ENCODE measurements at regions not wholly inside any gene's neighbourhood (a gene's known extent, or its start where the extent isn't known, plus 50 kb on each side); places are given as distances from the start of the nearest gene placed in this dataset.

GRCh38 chr6:159460476-159460875 is 232.6 kb downstream of the SOD2 start (continued):
- TF ChIP-seq SRSF3 (IDR thresholded peaks at IDR 0.05; ENCODE audit: insufficient read depth, low read length) (no peak), ZNF778 (CRISPR knock-in tag; IDR thresholded peaks at IDR 0.05) (no peak), ZNF780A (CRISPR knock-in tag; IDR thresholded peaks at IDR 0.05) (no peak), PTTG1 (tag; IDR thresholded peaks at IDR 0.05; ENCODE audit: low read depth) (no peak)
- TF ChIP-seq, protein P1, sequence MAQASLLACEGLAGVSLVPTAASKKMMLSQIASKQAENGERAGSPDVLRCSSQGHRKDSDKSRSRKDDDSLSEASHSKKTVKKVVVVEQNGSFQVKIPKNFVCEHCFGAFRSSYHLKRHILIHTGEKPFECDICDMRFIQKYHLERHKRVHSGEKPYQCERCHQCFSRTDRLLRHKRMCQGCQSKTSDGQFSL (CRISPR knock-in tag; IDR thresholded peaks at IDR 0.05) = no peak
- TF ChIP-seq, protein P1 (tag; IDR thresholded peaks at IDR 0.05) = no peak

GRCh38 chr6:159456349-159456748 is 236.7 kb downstream of the SOD2 start:
- ChIA-PET CTCF (ENCODE audit: low intra/inter-chr PET ratio) (no interaction called here), POLR2A (no interaction called here)
- Histone ChIP-seq H3K9me1 (ENCODE audit: control insufficient read depth, insufficient read depth, low read length) (no peaks in the 10 kb centered on the region), H3K27me3 (ENCODE audit: control insufficient read depth in 2 of 2, insufficient read depth in 2 of 2, low read length in 2 of 2) (peaks cover 0 to 6% of the 10 kb centered on the region in 2 experiments; a peak in 1 of 5 replicates), H3K9ac (ENCODE audit: insufficient read depth in 1 of 2, low read depth in 2 of 2, low read length in 2 of 2) (no peak overlapping the region), H3K36me3 (ENCODE audit: control insufficient read depth, insufficient read depth, low read length) (no peaks in the 10 kb centered on the region), H3K79me2 (ENCODE audit: control insufficient read depth, insufficient read depth, low read length) (no peaks in the 10 kb centered on the region), H4K20me1 (replicated peaks; ENCODE audit: control insufficient read depth, insufficient read depth, low read length) (0 out of 2 replicates have a peak, but pooled peaks cover 5% of the 10 kb centered on the region), H3K4me3 (no peak overlapping the region), H3K4me2 (ENCODE audit: insufficient read depth, low read length) (no peak overlapping the region), H2AFZ (ENCODE audit: low read depth, low read length) (no peak overlapping the region), H3K9me3 (replicated peaks; ENCODE audit: control insufficient read depth, insufficient read depth, low read depth, low read length) (no peaks in the 10 kb centered on the region), H3K27ac (ENCODE audit: extremely low read depth, low read depth, low read length) (no peak overlapping the region), H3K4me1 (replicated peaks in 1 of 2; ENCODE audit: control insufficient read depth in 2 of 2, insufficient read depth in 2 of 2, low read length in 2 of 2) (no peaks in the 10 kb centered on the region)
- no TSS peak for BruUV-seq (replicated peaks)
- no peak for TF ChIP-seq STAG1 (CRISPR knock-in tag; IDR thresholded peaks at IDR 0.05; ENCODE audit: borderline replicate concordance)
- TF ChIP-seq SPI1 (IDR thresholded peaks at IDR 0.05; ENCODE audit: borderline replicate concordance, low read depth, low read length) = no peak
- TF ChIP-seq HMG20B (CRISPR knock-in tag; IDR thresholded peaks at IDR 0.05) = no peak
- no peak for TF ChIP-seq ZBTB2 (IDR thresholded peaks at IDR 0.05)
- no peak for TF ChIP-seq PHF8 (IDR thresholded peaks at IDR 0.05; ENCODE audit: borderline replicate concordance, low read length)
- TF ChIP-seq SMARCA5 (IDR thresholded peaks at IDR 0.05) = no peak
- TF ChIP-seq NFRKB (IDR thresholded peaks at IDR 0.05; ENCODE audit: low read depth) = no peak
- TF ChIP-seq L3MBTL2 (IDR thresholded peaks at IDR 0.05) = no peak
- TF ChIP-seq ATF1 (CRISPR knock-in tag; IDR thresholded peaks at IDR 0.05) = no peak
- no peak for TF ChIP-seq ATF1 (tag; IDR thresholded peaks at IDR 0.05)
- FAIRE-seq (no peak), DNase-seq (ENCODE audit: extremely low read depth in 1 of 4, low spot score in 3 of 4) (no peak), ATAC-seq (no peak)
- 0% methylated on average over 2 of the region's 2 CpGs for WGBS (ENCODE audit: insufficient coverage, low coverage, missing lambda C conversion rate)
- in situ Hi-C loops (cut with MboI) = no loop called here
- intact Hi-C loops (cut with micrococcal nuclease) = no loop called here

Data from K562 (cell line).